ENCODE measurements at regions not wholly inside any gene's neighbourhood (a gene's known extent, or its start where the extent isn't known, plus 50 kb on each side); places are given as distances from the start of the nearest gene placed in this dataset.

DNA sequence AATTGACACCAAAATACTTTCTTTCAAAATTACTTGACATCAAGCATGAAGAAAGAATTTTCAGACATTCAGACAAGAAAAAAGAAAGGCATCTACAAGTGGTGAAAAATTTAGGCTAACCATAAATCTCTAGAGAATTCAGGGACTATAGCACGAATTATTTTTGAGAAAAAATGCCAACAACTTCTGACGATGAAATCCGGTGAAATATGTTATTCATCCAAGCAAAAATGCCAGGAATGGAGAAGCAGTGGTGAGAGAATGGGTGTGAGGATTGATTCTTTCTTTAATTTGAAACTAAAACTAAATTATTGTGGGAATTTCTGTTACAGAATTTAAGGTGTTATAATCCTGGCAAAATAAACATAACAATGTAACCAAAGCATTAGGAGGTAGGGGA is 69.4 kb upstream of the SORBS2 start:
- Histone ChIP-seq H3K4me3 (replicated peaks in 1 of 3; ENCODE audit: insufficient read depth in 1 of 3, low read depth in 1 of 3, low read length in 3 of 3) (no peak overlapping the region), H3K9ac (replicated peaks; ENCODE audit: extremely low read depth, insufficient read depth, low read length) (no peak overlapping the region), H3K4me2 (ENCODE audit: insufficient read depth, low read length) (no peak overlapping the region), H3K27me3 (ENCODE audit: control insufficient read depth in 2 of 2, insufficient read depth in 2 of 2, low read length in 2 of 2) (no peaks in the 10 kb centered on the region), H2AFZ (ENCODE audit: low read depth, low read length) (no peak overlapping the region), H4K20me1 (replicated peaks; ENCODE audit: control insufficient read depth, extremely low read depth, insufficient read depth, low read length) (no peaks in the 10 kb centered on the region), H3K9me1 (replicated peaks; ENCODE audit: control insufficient read depth, extremely low read depth, insufficient read depth, low read length) (no peaks in the 10 kb centered on the region), H3K79me2 (ENCODE audit: control insufficient read depth, insufficient read depth, low read length) (no peaks in the 10 kb centered on the region), H3K9me3 (replicated peaks; ENCODE audit: control insufficient read depth, insufficient read depth, low read length) (no peaks in the 10 kb centered on the region), H3K4me1 (ENCODE audit: control insufficient read depth, extremely low read depth, insufficient read depth, low read length) (no peaks in the 10 kb centered on the region), H3K27ac (ENCODE audit: insufficient read depth, low read depth, low read length) (no peak overlapping the region), H3K36me3 (ENCODE audit: control insufficient read depth in 2 of 2, extremely low read depth in 1 of 2, insufficient read depth in 2 of 2, low read length in 2 of 2) (no peaks in the 10 kb centered on the region)
- ChIA-PET POLR2A (no interaction called here), CTCF (no interaction called here)
- TF ChIP-seq CTCF (IDR thresholded peaks at IDR 0.05; ENCODE audit: extremely low read depth in 1 of 2, insufficient read depth in 1 of 2, low read depth in 1 of 2, low read length in 2 of 2) = no peak
- no peak for TF ChIP-seq MAX (IDR thresholded peaks at IDR 0.05; ENCODE audit: insufficient read depth, insufficient read length)
- intact Hi-C loops (cut with micrococcal nuclease) (no loop called here), dilution Hi-C loops (cut with MboI; ENCODE audit: extremely low pct_ligation_motif_present, low sequenced_read_pairs) (no loop called here)
- DNase-seq (ENCODE audit: low read depth, low spot score) = no peak
- no TSS peak for BruUV-seq (replicated peaks)
- no peak for FAIRE-seq

- Histone ChIP-seq H3K9me1 (replicated peaks; ENCODE audit: control insufficient read depth, extremely low read depth, insufficient read depth, low read length) (no peaks in the 10 kb centered on the region), H3K27me3 (ENCODE audit: control insufficient read depth in 2 of 2, insufficient read depth in 2 of 2, low read length in 2 of 2) (no peaks in the 10 kb centered on the region), H3K4me3 (replicated peaks in 1 of 3; ENCODE audit: insufficient read depth in 1 of 3, low read depth in 1 of 3, low read length in 3 of 3) (no peak overlapping the region), H3K9me3 (replicated peaks; ENCODE audit: control insufficient read depth, insufficient read depth, low read length) (no peaks in the 10 kb centered on the region), H3K4me2 (ENCODE audit: insufficient read depth, low read length) (no peak overlapping the region), H3K36me3 (ENCODE audit: control insufficient read depth in 2 of 2, extremely low read depth in 1 of 2, insufficient read depth in 2 of 2, low read length in 2 of 2) (no peaks in the 10 kb centered on the region), H3K4me1 (ENCODE audit: control insufficient read depth, extremely low read depth, insufficient read depth, low read length) (no peaks in the 10 kb centered on the region), H4K20me1 (replicated peaks; ENCODE audit: control insufficient read depth, extremely low read depth, insufficient read depth, low read length) (no peaks in the 10 kb centered on the region), H2AFZ (ENCODE audit: low read depth, low read length) (no peak overlapping the region), H3K9ac (replicated peaks; ENCODE audit: extremely low read depth, insufficient read depth, low read length) (no peak overlapping the region), H3K27ac (ENCODE audit: insufficient read depth, low read depth, low read length) (no peak overlapping the region), H3K79me2 (ENCODE audit: control insufficient read depth, insufficient read depth, low read length) (no peaks in the 10 kb centered on the region)
- FAIRE-seq (no peak), DNase-seq (ENCODE audit: low read depth, low spot score) (no peak)
- intact Hi-C loops (cut with micrococcal nuclease) (no loop called here), dilution Hi-C loops (cut with MboI; ENCODE audit: extremely low pct_ligation_motif_present, low sequenced_read_pairs) (no loop called here)
- ChIA-PET POLR2A (no interaction called here), CTCF (interaction anchor here (1.0 kb wide), 1 partner anchor 155 kb away, joined by 3 read pairs; no protein-coding TSS in a partner anchor)
- TF ChIP-seq MAX (IDR thresholded peaks at IDR 0.05; ENCODE audit: insufficient read depth, insufficient read length) (no peak), CTCF (IDR thresholded peaks at IDR 0.05; ENCODE audit: extremely low read depth in 1 of 2, insufficient read depth in 1 of 2, low read depth in 1 of 2, low read length in 2 of 2) (no peak), JUN (IDR thresholded peaks at IDR 0.05; ENCODE audit: borderline replicate concordance, insufficient read depth, insufficient read length, low read depth) (no peak), EZH2 (IDR thresholded peaks at IDR 0.05; ENCODE audit: borderline replicate concordance, low read depth, low read length, severe bottlenecking) (no peak), POLR2A (IDR thresholded peaks at IDR 0.05; ENCODE audit: low read depth, low read length) (no peak), FOS (IDR thresholded peaks at IDR 0.05; ENCODE audit: borderline replicate concordance, insufficient read depth, low read length) (no peak), GATA2 (IDR thresholded peaks at IDR 0.05; ENCODE audit: insufficient read depth, insufficient read length, low read depth, low read length) (no peak), POLR2AphosphoS5 (IDR thresholded peaks at IDR 0.05; ENCODE audit: insufficient read depth, low read depth, low read length) (no peak)
- BruUV-seq (replicated peaks) = no TSS peak
Measured at GRCh38 chr4:185883591-185883990, 71.6 kb upstream of the SORBS2 start.
